A549 (cell line): ENCODE measurements at regions not wholly inside any gene's neighbourhood (a gene's known extent, or its start where the extent isn't known, plus 50 kb on each side); places are given as distances from the start of the nearest gene placed in this dataset.

Source experiments
- ATAC-seq, 2 experiments: fragments of 200-7000 bp in 1 of 2; fragments of >200 bp in 1 of 2; cut with Nextera tagmentation in 1 of 2; cut with Tn5 transposase in 1 of 2; 3 replicates each; pipeline versions ENCODE4 v1.8.0 to v1.9.1; 2018 to 2020; ENCODE audit warnings: mild to moderate bottlenecking in 1 of 2, moderate library complexity in 1 of 2
- CTCF ChIA-PET: fragments of 300-600 bp; sonication (Branson Sonifier 250); formaldehyde crosslinking; extraction: SDS; loops from one replicate; lab custom pipeline; 2021; ENCODE audit warnings: antibody characterized with exemption, inconsistent platforms; lab: Yijun Ruan, JAX
- POLR2A ChIA-PET: fragments of 350-600 bp; formaldehyde crosslinking; extraction: SDS; loops from one replicate; lab custom pipeline; 2021; ENCODE audit warnings: antibody characterized with exemption, inconsistent platforms; lab: Yijun Ruan, JAX
- DNase-seq, 2 experiments: peaks; one replicate each; pipeline versions ENCODE4 v3.0.0 to v3.0.0-alpha.2; 2011 to 2016; ENCODE audit warnings: low read depth in 1 of 2, low spot score in 1 of 2
- FAIRE-seq: peaks from 2 replicates; lab custom pipeline; 2011; peaks lifted over from hg19 to GRCh38; lab: Jason Lieb, UNC
- H3K27ac ChIP-seq, 2 experiments: fragments of >200 bp; sonication (Bioruptor Twin); formaldehyde crosslinking; 3 replicates each; pipeline ENCODE4 v1.5.1; 2016 to 2017
- H3K4me1 ChIP-seq: fragments of >200 bp; sonication (Bioruptor Twin); formaldehyde crosslinking; 3 replicates; pipeline ENCODE4 v1.6.1; 2016
- H3K4me2 ChIP-seq: fragments of >200 bp; sonication (Bioruptor Twin); formaldehyde crosslinking; 3 replicates; pipeline ENCODE4 v1.6.1; 2016
- H3K4me3 ChIP-seq: fragments of >200 bp; sonication (Bioruptor Twin); formaldehyde crosslinking; 3 replicates; pipeline ENCODE4 v1.5.1; 2016
- H3K9me3 ChIP-seq: fragments of >200 bp; sonication (Bioruptor Twin); formaldehyde crosslinking; 3 replicates; pipeline ENCODE4 v1.6.1; 2016
- BHLHE40 ChIP-seq: IDR thresholded peaks from 2 replicates; pipeline ENCODE4 v1.6.1; 2012; ENCODE audit warnings: low read depth, low read length, inconsistent platforms
- EHF ChIP-seq: fragments of 250-450 bp; sonication (Bioruptor Pico); IDR thresholded peaks from 2 replicates; pipeline ENCODE4 v1.5.0; 2020; ENCODE audit warnings: mild to moderate bottlenecking
- EHMT2 ChIP-seq: fragments of 200-600 bp; sonication (generic); IDR thresholded peaks from 2 replicates; pipeline ENCODE4 v1.6.1; 2016; ENCODE audit warnings: antibody characterized with exemption, low read depth, mild to moderate bottlenecking, moderate library complexity
- ESRRA ChIP-seq: fragments of 150-350 bp; IDR thresholded peaks from 2 replicates; pipeline ENCODE4 v1.6.1; 2014; ENCODE audit warnings: mild to moderate bottlenecking, low read length, borderline replicate concordance
- FOSL2 ChIP-seq, 2 experiments: fragments of 450-650 bp in 1 of 2; fragments of >200 bp in 1 of 2; sonication (Bioruptor Twin) in 1 of 2; formaldehyde crosslinking; IDR thresholded peaks; 2 replicates each; pipeline versions ENCODE4 v1.5.0 to v1.6.1; 2016 to 2020; ENCODE audit warnings: mild to moderate bottlenecking in 1 of 2, moderate library complexity in 1 of 2
- FOXS1 ChIP-seq: fragments of 250-450 bp; sonication (Bioruptor Pico); IDR thresholded peaks from 2 replicates; pipeline ENCODE4 v1.5.0; 2020; ENCODE audit warnings: mild to moderate bottlenecking, moderate library complexity
- GATA3 ChIP-seq: IDR thresholded peaks from 2 replicates; pipeline ENCODE4 v1.6.1; 2012; ENCODE audit warnings: borderline replicate concordance
- HEYL ChIP-seq: fragments of 250-450 bp; sonication (Bioruptor Pico); IDR thresholded peaks from 2 replicates; pipeline ENCODE4 v1.8.0; 2021; ENCODE audit warnings: mild to moderate bottlenecking, moderate library complexity
- HMGXB4 ChIP-seq: fragments of 250-450 bp; sonication (Bioruptor Pico); IDR thresholded peaks from 2 replicates; pipeline ENCODE4 v1.5.0; 2021; ENCODE audit warnings: mild to moderate bottlenecking, moderate library complexity, borderline replicate concordance
- HOXA7 ChIP-seq: fragments of 250-450 bp; sonication (Bioruptor Pico); IDR thresholded peaks from 2 replicates; pipeline ENCODE4 v1.5.0; 2020; ENCODE audit warnings: mild to moderate bottlenecking, moderate library complexity
- HOXB13 ChIP-seq: fragments of 250-450 bp; sonication (Bioruptor Pico); IDR thresholded peaks from 2 replicates; pipeline ENCODE4 v1.5.0; 2020; ENCODE audit warnings: low read depth, mild to moderate bottlenecking, moderate library complexity
- HOXB5 ChIP-seq: fragments of 250-450 bp; sonication (Bioruptor Pico); IDR thresholded peaks from 2 replicates; pipeline ENCODE4 v1.5.0; 2020; ENCODE audit warnings: mild to moderate bottlenecking, moderate library complexity
- KDM5A ChIP-seq: fragments of 200-600 bp; sonication (generic); IDR thresholded peaks from 2 replicates; pipeline ENCODE4 v1.6.1; 2016; ENCODE audit warnings: antibody characterized with exemption, mild to moderate bottlenecking
- MAX ChIP-seq: IDR thresholded peaks from 2 replicates; pipeline ENCODE4 v1.6.1; 2012
- MYC ChIP-seq: IDR thresholded peaks from 2 replicates; pipeline ENCODE4 v1.6.1; 2012; ENCODE audit warnings: mild to moderate bottlenecking, inconsistent platforms, low read length, improper control_type of control experiment, borderline replicate concordance
- NR3C1 ChIP-seq: fragments of >200 bp; sonication (Bioruptor Twin); formaldehyde crosslinking; IDR thresholded peaks from 3 replicates; pipeline ENCODE4 v1.6.1; 2017
- PBX3 ChIP-seq: IDR thresholded peaks from 2 replicates; pipeline ENCODE4 v1.6.1; 2012
- RCOR1 ChIP-seq: fragments of 150-350 bp; IDR thresholded peaks from 2 replicates; pipeline ENCODE4 v1.6.1; 2014; ENCODE audit warnings: antibody characterized with exemption, low read length, low read depth
- REST ChIP-seq: fragments of 200-600 bp; sonication (generic); IDR thresholded peaks from 2 replicates; pipeline ENCODE4 v1.6.1; 2016; ENCODE audit warnings: antibody characterized with exemption, mild to moderate bottlenecking, moderate library complexity
- RFX5 ChIP-seq: fragments of 450-650 bp; IDR thresholded peaks from 2 replicates; pipeline ENCODE4 v1.7.1; 2014; ENCODE audit warnings: antibody characterized with exemption, mild to moderate bottlenecking, moderate library complexity
- RNF2 ChIP-seq: fragments of 200-600 bp; sonication (generic); IDR thresholded peaks from 2 replicates; pipeline ENCODE4 v1.6.1; 2016; ENCODE audit warnings: low read depth, mild to moderate bottlenecking, antibody characterized with exemption, moderate library complexity, borderline replicate concordance
- SMC3 ChIP-seq: fragments of >200 bp; sonication (Bioruptor Twin); formaldehyde crosslinking; IDR thresholded peaks from 3 replicates; pipeline ENCODE4 v1.6.1; 2018; ENCODE audit warnings: inconsistent platforms
- TFCP2L1 ChIP-seq: fragments of 250-450 bp; sonication (Bioruptor Pico); IDR thresholded peaks from 2 replicates; pipeline ENCODE4 v1.5.0; 2021; ENCODE audit warnings: mild to moderate bottlenecking
- WGBS: methylation state at CpG from one replicate; pipeline ENCODE4 v1.1.6; 2017; ENCODE audit errors: missing lambda C conversion rate; 5-methylcytosine and 5-hydroxymethylcytosine counted together

GRCh38 chr4:81659051-81659450, 187.3 kb upstream of the RASGEF1B start:
- CTCF ChIA-PET: no interaction called here
- Histone ChIP-seq H3K4me3 (no peak overlapping the region), H3K27ac (no peak overlapping the region), H3K9me3 (no peaks in the 10 kb centered on the region), H3K4me1 (no peaks in the 10 kb centered on the region), H3K4me2 (no peak overlapping the region)
- ATAC-seq (no peak), FAIRE-seq (no peak), DNase-seq (no peak)
- POLR2A ChIA-PET: no interaction called here
- no peak for TF ChIP-seq EHMT2
- no peak for TF ChIP-seq EHF (CRISPR knock-in tag)
- no peak for TF ChIP-seq RNF2
- TF ChIP-seq GATA3: no peak
- TF ChIP-seq HOXA7 (CRISPR knock-in tag): no peak
- TF ChIP-seq FOSL2 (IDR thresholded peaks at IDR 0.05): no peak
- no peak for TF ChIP-seq FOSL2 (CRISPR knock-in tag; IDR thresholded peaks at IDR 0.05)
- no peak for TF ChIP-seq RCOR1
- no peak for TF ChIP-seq TFCP2L1 (CRISPR knock-in tag)
- no peak for TF ChIP-seq MYC
- no peak for TF ChIP-seq HMGXB4 (CRISPR knock-in tag)
- no peak for TF ChIP-seq MAX
- no peak for TF ChIP-seq BHLHE40

GRCh38 chr4:81652069-81652478, 180.4 kb upstream of the RASGEF1B start:
- no peak for ATAC-seq

More at GRCh38 chr4:81652069-81652478, 180.4 kb upstream of the RASGEF1B start:
- no peak for TF ChIP-seq HEYL (CRISPR knock-in tag)
- no peak for TF ChIP-seq ESRRA
- no peak for TF ChIP-seq KDM5A
- TF ChIP-seq RFX5: no peak
- TF ChIP-seq HOXB5 (CRISPR knock-in tag): no peak
- no peak for TF ChIP-seq HOXB13 (CRISPR knock-in tag)
- no peak for TF ChIP-seq FOXS1 (CRISPR knock-in tag)
- no peak for TF ChIP-seq PBX3
- TF ChIP-seq EHF (CRISPR knock-in tag): no peak
- TF ChIP-seq HOXA7 (CRISPR knock-in tag): no peak
- TF ChIP-seq NR3C1: no peak
- no peak for TF ChIP-seq FOSL2 (IDR thresholded peaks at IDR 0.05)
- TF ChIP-seq FOSL2 (CRISPR knock-in tag; IDR thresholded peaks at IDR 0.05): no peak
- TF ChIP-seq SMC3: no peak
- TF ChIP-seq RCOR1: no peak
- no peak for TF ChIP-seq REST
- no peak for DNase-seq
- WGBS: 21% methylated on average over 2 of the region's 2 CpGs
- FAIRE-seq: no peak
- ChIA-PET POLR2A (no interaction called here), CTCF (no interaction called here)
- Histone ChIP-seq H3K4me3 (no peak overlapping the region), H3K9me3 (no peaks in the 10 kb centered on the region), H3K4me2 (no peak overlapping the region), H3K4me1 (no peaks in the 10 kb centered on the region), H3K27ac (no peak overlapping the region)
